GM12878 (cell line): ENCODE measurements at regions not wholly inside any gene's neighbourhood (a gene's known extent, or its start where the extent isn't known, plus 50 kb on each side); places are given as distances from the start of the nearest gene placed in this dataset.

Experiments
- CBFB ChIP-seq: IDR thresholded peaks from 2 replicates; pipeline ENCODE4 v1.6.1; 2016; ENCODE audit warnings: antibody characterized with exemption, low read depth
- NFYA ChIP-seq: IDR thresholded peaks from 2 replicates; pipeline ENCODE4 v1.6.1; 2011; ENCODE audit warnings: low read depth, mild to moderate bottlenecking, low read length, improper control_type of control experiment, borderline replicate concordance
- PRDM15 ChIP-seq: fragments of 450-650 bp; formaldehyde crosslinking; IDR thresholded peaks from 2 replicates; pipeline ENCODE4 v1.4.0; 2020; ENCODE audit warnings: mild to moderate bottlenecking, moderate library complexity
- RELA ChIP-seq: fragments of 450-650 bp; IDR thresholded peaks from 2 replicates; pipeline ENCODE4 v1.8.0; 2014; ENCODE audit warnings: borderline replicate concordance; ENCODE audit not compliant: partially characterized antibody
- RFX5 ChIP-seq: IDR thresholded peaks from 2 replicates; pipeline ENCODE4 v1.6.1; 2011; ENCODE audit warnings: low read depth, low read length, improper control_type of control experiment
- SMARCA5 ChIP-seq: fragments of 450-650 bp; IDR thresholded peaks from 2 replicates; pipeline ENCODE4 v1.6.1; 2017; ENCODE audit warnings: mild to moderate bottlenecking
- STAT1 ChIP-seq: fragments of 450-650 bp; conservative IDR thresholded peaks from 2 replicates; pipeline ENCODE4 v1.6.1; 2014; ENCODE audit warnings: antibody characterized with exemption, mild to moderate bottlenecking
- YBX1 ChIP-seq: fragments of 450-650 bp; IDR thresholded peaks from 2 replicates; pipeline ENCODE4 v1.6.1; 2016; ENCODE audit warnings: antibody characterized with exemption
- TF ChIP-seq, protein P1 (sequence below): IDR thresholded peaks from 2 replicates; pipeline ENCODE4 v1.6.1; 2012; ENCODE audit warnings: mild to moderate bottlenecking, low read depth, low read length

DNA sequence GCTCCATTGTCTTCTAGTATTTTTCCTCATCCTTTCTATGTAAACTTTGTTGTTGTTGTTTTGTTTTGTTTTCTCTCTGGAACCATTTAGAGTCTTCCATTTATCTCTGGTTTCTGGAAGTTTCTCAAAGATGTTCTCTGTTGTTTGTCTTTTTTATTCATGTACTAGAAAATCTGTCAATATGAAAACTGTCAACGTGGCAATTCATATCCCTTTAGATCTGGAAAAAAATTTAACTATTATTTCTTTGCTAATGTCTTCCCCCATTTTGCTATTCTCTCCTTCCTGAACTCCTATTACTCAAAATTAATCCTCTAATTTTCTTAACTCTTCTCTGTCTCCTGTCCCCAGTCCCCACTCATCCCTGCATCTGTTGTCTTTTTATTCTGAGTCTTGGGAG, 55.9 kb upstream of the LRRN2 start (continued):
- TF ChIP-seq, protein P1, sequence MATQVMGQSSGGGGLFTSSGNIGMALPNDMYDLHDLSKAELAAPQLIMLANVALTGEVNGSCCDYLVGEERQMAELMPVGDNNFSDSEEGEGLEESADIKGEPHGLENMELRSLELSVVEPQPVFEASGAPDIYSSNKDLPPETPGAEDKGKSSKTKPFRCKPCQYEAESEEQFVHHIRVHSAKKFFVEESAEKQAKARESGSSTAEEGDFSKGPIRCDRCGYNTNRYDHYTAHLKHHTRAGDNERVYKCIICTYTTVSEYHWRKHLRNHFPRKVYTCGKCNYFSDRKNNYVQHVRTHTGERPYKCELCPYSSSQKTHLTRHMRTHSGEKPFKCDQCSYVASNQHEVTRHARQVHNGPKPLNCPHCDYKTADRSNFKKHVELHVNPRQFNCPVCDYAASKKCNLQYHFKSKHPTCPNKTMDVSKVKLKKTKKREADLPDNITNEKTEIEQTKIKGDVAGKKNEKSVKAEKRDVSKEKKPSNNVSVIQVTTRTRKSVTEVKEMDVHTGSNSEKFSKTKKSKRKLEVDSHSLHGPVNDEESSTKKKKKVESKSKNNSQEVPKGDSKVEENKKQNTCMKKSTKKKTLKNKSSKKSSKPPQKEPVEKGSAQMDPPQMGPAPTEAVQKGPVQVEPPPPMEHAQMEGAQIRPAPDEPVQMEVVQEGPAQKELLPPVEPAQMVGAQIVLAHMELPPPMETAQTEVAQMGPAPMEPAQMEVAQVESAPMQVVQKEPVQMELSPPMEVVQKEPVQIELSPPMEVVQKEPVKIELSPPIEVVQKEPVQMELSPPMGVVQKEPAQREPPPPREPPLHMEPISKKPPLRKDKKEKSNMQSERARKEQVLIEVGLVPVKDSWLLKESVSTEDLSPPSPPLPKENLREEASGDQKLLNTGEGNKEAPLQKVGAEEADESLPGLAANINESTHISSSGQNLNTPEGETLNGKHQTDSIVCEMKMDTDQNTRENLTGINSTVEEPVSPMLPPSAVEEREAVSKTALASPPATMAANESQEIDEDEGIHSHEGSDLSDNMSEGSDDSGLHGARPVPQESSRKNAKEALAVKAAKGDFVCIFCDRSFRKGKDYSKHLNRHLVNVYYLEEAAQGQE = no peak
- TF ChIP-seq SMARCA5 (no peak), CBFB (no peak), STAT1 (no peak), YBX1 (no peak), RELA (no peak), PRDM15 (CRISPR knock-in tag) (no peak), NFYA (no peak), RFX5 (no peak)
